ENCODE measurements at regions not wholly inside any gene's neighbourhood (a gene's known extent, or its start where the extent isn't known, plus 50 kb on each side); places are given as distances from the start of the nearest gene placed in this dataset.

GRCh38 chr22:26804911-26805539, 147.6 kb downstream of the MIAT start:
- Histone ChIP-seq H4K20me1 (ENCODE audit: insufficient read depth, low read length) (no peaks in the 10 kb centered on the region), H3K4me3 (ENCODE audit: low read length) (no peak overlapping the region), H2AFZ (ENCODE audit: low read length) (no peak overlapping the region), H3K9ac (ENCODE audit: low read length) (no peak overlapping the region), H3K9me2 (replicated peaks; ENCODE audit: insufficient read depth, low read length) (no peaks in the 10 kb centered on the region), H3F3A (ENCODE audit: insufficient read depth, low read length) (no peaks in the 10 kb centered on the region), H3K4me2 (ENCODE audit: low read depth, low read length) (no peak overlapping the region), H3K9me3 (replicated peaks; ENCODE audit: insufficient read depth, low read length) (no peaks in the 10 kb centered on the region), H3K36me3 (replicated peaks; ENCODE audit: insufficient read depth, low read length) (no peaks in the 10 kb centered on the region), H3K27ac (ENCODE audit: low read length) (no peak overlapping the region), H3K79me2 (ENCODE audit: low read length) (no peaks in the 10 kb centered on the region), H3K4me1 (ENCODE audit: low read length) (no peaks in the 10 kb centered on the region), H3K27me3 (replicated peaks; ENCODE audit: insufficient read depth, low read length) (no peaks in the 10 kb centered on the region)
- no peak for DNase-seq
- no peak for TF ChIP-seq CTCF (IDR thresholded peaks at IDR 0.05; ENCODE audit: low read length)
- TF ChIP-seq EZH2phosphoT487 (IDR thresholded peaks at IDR 0.05; ENCODE audit: low read length): no peak
- TF ChIP-seq EZH2 (optimal IDR thresholded peaks at IDR 0.05; ENCODE audit: low read depth, low read length): no peak

DNA sequence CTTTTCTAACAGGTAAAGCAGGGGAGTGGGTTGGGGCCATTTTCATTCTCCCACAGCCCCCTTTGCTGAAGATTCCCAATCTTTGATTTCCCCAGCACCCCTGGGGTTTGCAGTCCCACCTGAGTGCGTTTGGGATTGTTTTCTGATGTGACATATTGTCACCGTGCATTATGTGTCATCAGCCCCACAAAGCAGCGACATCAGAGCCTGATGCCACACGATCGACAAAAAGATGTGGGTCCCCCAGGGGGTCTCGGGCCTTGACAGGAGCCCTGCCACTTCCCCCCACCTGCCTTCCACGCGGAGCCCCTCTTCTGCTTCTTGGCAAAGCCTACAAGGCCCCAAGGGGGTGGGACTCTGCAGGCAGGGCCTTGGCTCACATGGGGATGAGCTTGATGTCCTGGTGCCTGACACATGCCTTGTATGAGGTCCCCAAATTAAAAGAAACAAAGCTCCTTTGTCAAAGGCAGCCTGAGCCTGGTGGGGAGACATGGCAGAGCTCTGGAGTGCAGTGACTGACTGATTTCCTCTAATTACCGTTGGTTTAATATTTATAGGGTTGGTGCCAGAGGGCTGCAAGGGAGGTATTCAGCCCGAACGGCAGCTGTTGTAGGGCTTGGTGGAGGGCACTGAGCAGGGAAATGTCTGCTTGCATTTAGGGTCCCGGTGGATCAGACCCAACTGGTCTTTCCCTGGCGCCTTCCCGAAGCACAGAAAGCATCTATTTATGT, 149.2 kb downstream of the MIAT start:
- no peaks in the 10 kb centered on the region for H4K20me1 ChIP-seq (ENCODE audit: insufficient read depth, low read length)
- H3K36me3 ChIP-seq (replicated peaks; ENCODE audit: insufficient read depth, low read length): no peaks in the 10 kb centered on the region
- no peak overlapping the region for H2AFZ ChIP-seq (ENCODE audit: low read length)
- no peak overlapping the region for H3K9ac ChIP-seq (ENCODE audit: low read length)
- no peaks in the 10 kb centered on the region for H3K79me2 ChIP-seq (ENCODE audit: low read length)
- H3K27me3 ChIP-seq (replicated peaks; ENCODE audit: insufficient read depth, low read length): no peaks in the 10 kb centered on the region
- no peaks in the 10 kb centered on the region for H3F3A ChIP-seq (ENCODE audit: insufficient read depth, low read length)
- no peak for DNase-seq
- H3K27ac ChIP-seq (ENCODE audit: low read length): no peak overlapping the region
- no peaks in the 10 kb centered on the region for H3K9me3 ChIP-seq (replicated peaks; ENCODE audit: insufficient read depth, low read length)
- H3K4me1 ChIP-seq (ENCODE audit: low read length): no peaks in the 10 kb centered on the region
- no peak overlapping the region for H3K4me3 ChIP-seq (ENCODE audit: low read length)
- TF ChIP-seq CTCF (IDR thresholded peaks at IDR 0.05; ENCODE audit: low read length) (no peak), EZH2 (optimal IDR thresholded peaks at IDR 0.05; ENCODE audit: low read depth, low read length) (no peak), EZH2phosphoT487 (IDR thresholded peaks at IDR 0.05; ENCODE audit: low read length) (no peak)
- no peak overlapping the region for H3K4me2 ChIP-seq (ENCODE audit: low read depth, low read length)
- H3K9me2 ChIP-seq (replicated peaks; ENCODE audit: insufficient read depth, low read length): no peaks in the 10 kb centered on the region

- H3K36me3 ChIP-seq (replicated peaks; ENCODE audit: insufficient read depth, low read length): no peaks in the 10 kb centered on the region
- H4K20me1 ChIP-seq (ENCODE audit: insufficient read depth, low read length): no peaks in the 10 kb centered on the region
- no peak overlapping the region for H3K27ac ChIP-seq (ENCODE audit: low read length)
- TF ChIP-seq EZH2phosphoT487 (IDR thresholded peaks at IDR 0.05; ENCODE audit: low read length) (no peak), EZH2 (optimal IDR thresholded peaks at IDR 0.05; ENCODE audit: low read depth, low read length) (no peak), CTCF (IDR thresholded peaks at IDR 0.05; ENCODE audit: low read length) (no peak)
- no peak overlapping the region for H3K4me3 ChIP-seq (ENCODE audit: low read length)
- H3K9me3 ChIP-seq (replicated peaks; ENCODE audit: insufficient read depth, low read length): no peaks in the 10 kb centered on the region
- no peaks in the 10 kb centered on the region for H3K4me1 ChIP-seq (ENCODE audit: low read length)
- DNase-seq: no peak
- H3K27me3 ChIP-seq (replicated peaks; ENCODE audit: insufficient read depth, low read length): no peaks in the 10 kb centered on the region
- H3K9me2 ChIP-seq (replicated peaks; ENCODE audit: insufficient read depth, low read length): no peaks in the 10 kb centered on the region
- no peaks in the 10 kb centered on the region for H3F3A ChIP-seq (ENCODE audit: insufficient read depth, low read length)
- H3K4me2 ChIP-seq (ENCODE audit: low read depth, low read length): no peak overlapping the region
- H3K79me2 ChIP-seq (ENCODE audit: low read length): no peaks in the 10 kb centered on the region
- no peak overlapping the region for H2AFZ ChIP-seq (ENCODE audit: low read length)
- H3K9ac ChIP-seq (ENCODE audit: low read length): no peak overlapping the region
These were observed 154.2 kb downstream of the MIAT start for GRCh38 chr22:26811647-26811992.

Measured in MM.1S (cell line).